ENCODE measurements at regions not wholly inside any gene's neighbourhood (a gene's known extent, or its start where the extent isn't known, plus 50 kb on each side); places are given as distances from the start of the nearest gene placed in this dataset.
"Not testable (repeated sequence)": the region's sequence is repeated elsewhere in the genome, so short reads cannot be mapped to it uniquely, and the experiment has no call there.

GRCh38 chr7:120186688-120187087 is 86.3 kb upstream of the KCND2 start:
- DNase-seq (ENCODE audit: low spot score): no peak

DNA sequence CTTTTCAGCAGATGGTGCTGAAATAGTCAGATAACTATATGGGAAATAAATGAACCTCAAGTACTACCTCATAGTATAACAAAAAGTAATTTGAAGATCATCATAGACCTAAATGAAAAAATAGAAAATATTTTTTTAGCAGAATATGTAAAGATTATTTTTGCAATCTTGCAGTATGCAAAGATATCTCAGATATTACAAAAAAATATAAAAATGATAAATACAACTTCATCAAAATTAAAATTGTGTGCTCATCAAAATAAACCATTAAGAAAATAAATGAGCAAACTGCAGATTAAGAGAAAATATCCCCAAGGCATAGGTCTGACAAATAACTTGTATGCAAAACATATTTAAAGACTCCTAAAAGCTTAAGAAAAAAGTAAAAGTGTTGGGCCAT is 83.4 kb upstream of the KCND2 start:
- no peak for DNase-seq (ENCODE audit: low spot score)

DNA sequence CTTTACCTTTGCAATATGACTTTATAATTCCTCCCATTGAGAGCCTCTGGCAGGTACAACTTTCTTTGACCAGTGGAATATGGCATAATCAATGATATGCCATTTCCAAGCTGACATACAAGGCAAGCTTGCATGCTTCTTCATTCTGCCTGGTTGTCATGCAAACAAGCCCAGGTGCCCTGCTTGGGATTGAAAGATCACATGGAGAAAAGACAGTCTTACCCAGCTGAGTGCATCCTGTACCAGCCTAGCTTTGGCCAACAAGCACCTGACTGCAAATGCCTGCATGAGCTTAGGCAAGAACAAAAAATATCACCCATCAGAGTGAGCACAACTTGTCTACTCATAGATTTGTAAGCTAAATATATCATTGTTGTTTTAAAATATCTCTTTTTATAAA is 82.9 kb upstream of the KCND2 start:
- DNase-seq (ENCODE audit: low spot score): no peak

DNA sequence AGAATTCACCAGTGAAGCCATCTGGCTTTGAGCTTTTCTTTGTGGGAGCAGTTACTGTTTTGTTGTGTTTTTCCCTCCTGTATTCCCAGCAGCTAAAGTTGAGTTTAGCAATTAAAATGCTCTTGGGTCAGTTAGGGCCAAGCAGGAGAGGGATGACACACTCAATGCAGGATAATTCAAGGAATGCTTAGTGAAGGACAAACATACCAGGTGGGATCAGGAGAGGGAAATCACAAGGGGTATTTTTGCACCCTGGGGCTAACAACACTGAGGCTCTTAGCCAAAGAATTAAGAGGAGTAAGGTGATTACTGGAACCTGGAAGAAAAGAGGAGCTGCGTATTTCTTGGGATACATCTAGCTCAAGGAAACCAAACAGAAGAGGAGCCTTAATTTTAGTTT is 82.4 kb upstream of the KCND2 start:
- DNase-seq (ENCODE audit: low spot score): no peak

DNA sequence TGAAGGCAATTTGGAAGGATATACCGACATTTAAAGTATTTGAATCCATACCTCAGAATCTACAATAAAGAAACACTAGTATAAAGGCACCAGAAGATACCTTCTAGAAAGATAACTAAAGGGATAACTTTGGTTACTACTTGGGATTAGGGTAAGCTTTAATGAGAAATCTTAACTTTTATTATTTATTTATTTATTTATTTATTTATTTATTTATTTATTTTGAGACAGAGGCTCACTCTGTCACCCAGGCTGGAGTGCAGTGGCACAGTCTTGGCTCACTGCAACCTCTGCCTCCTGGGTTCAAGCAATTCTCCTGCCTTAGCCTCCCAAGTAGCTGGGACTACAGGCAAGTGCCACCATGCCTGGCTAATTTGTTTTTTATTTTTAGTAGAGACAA is 81.6 kb upstream of the KCND2 start:
- not testable (repeated sequence) for DNase-seq (ENCODE audit: low spot score)

GRCh38 chr7:120201290-120201689 is 71.7 kb upstream of the KCND2 start:
- DNase-seq (ENCODE audit: low spot score): no peak

- no peak for DNase-seq (ENCODE audit: low spot score)
Observed at GRCh38 chr7:120205101-120205500, 67.9 kb upstream of the KCND2 start.

DNA sequence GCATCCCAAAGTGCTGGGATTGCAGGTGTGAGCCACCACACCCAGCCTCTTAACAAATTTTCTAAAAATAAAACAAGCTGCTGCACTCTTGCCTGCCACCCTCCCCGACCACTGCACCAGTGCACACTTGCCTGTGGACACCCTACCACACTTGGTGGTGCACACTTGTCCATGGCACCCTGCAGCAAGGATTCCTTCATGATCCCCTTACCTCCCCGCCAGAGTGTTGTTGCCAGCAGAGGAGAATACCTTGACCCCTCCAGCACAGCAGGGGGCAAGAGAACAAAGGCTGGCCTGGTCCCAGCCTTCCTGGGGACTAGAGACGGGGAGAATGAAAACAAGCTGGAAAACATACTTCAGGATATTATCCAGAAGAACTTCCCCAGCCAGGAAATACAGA is 65.9 kb upstream of the KCND2 start:
- no peak for DNase-seq (ENCODE audit: low spot score)

DNA sequence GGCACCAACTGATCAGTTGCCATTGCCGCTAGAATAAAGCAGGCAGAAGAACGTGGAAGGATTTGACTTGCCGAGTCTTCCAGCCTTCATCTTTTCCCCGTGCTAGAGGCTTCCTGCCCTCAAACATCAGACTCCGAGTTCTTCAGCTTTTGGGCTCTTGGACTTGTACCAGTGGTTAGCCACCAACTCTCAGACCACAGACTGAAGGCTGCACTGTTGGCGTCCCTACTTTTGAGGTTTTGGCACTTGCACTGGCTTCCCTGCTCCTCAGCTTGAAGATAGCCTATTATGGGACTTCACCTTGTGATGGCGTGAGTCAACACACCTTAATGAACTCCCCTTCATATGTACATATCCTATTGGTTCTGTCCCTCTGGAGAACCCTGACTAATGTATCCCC is 57.3 kb upstream of the KCND2 start:
- no peak for DNase-seq (ENCODE audit: low spot score)

DNA sequence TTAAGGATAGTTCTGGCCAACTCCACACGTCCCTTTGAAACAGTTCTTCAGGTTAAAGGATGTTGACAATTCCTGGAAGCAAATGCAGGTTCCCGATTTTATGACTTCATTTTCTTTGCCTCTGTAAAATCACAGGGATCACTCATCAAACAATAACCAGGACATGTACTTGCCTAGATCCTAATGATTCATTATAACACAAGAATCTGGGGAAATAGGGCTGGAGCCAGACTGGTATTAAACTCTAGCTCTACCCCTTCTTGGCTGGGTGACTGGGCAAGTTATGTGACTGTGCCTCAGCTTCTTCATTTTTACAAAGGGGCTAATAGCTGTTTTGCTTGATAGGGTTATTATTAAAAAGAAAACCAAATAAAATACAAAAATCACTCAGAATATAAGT is 56.0 kb upstream of the KCND2 start:
- no peak for DNase-seq (ENCODE audit: low spot score)

DNA sequence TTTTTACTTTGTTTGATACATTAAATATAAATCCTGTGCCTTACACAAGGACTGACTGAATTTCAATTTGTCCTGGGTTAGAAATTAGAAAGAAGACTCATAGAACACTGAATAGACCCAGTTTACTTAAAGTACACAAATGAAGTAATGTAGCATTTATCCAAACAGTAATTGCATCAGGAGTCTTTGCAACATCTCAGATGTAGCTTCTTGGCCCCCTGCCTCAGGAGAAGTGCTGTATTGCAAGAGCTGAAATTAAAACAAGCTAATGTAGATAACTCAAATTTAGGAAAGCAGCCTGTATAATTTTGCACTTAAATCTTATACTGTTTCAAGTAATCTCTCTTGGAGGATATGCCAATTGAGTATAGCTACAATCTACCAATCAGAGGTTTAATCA is 54.3 kb upstream of the KCND2 start:
- DNase-seq (ENCODE audit: low spot score): no peak

DNA sequence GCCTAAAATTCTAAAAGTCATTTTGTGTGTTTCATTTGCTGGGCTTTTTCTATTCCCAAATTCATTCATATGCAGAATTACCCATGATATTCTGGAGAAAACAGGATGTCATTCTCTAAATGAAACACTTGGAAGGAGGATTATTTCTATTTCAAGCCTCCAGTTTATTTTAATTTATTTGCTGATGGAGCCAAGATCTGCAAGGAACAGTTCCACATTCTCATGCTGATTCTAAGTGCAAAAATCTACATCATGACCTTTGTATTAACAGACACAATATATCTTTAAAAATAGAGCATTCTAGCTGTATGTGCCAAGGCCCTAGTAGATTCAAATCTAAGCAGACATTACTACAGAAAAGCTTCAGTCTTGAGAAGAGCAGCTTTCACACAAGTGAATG is 51.3 kb upstream of the KCND2 start:
- no peak for DNase-seq (ENCODE audit: low spot score)

Measured in CD4-positive, alpha-beta T cell treated with Interleukin-15 for 4 hours (primary cell).